OCI-LY1 (cell line): ENCODE measurements at regions not wholly inside any gene's neighbourhood (a gene's known extent, or its start where the extent isn't known, plus 50 kb on each side); places are given as distances from the start of the nearest gene placed in this dataset.
A peak's percentile ranks its signal among the peaks of the same experiment; 100 is the strongest.

Experiments
- CTCF ChIP-seq: fragments of 200-600 bp; sonication (generic), shearing (Covaris generic); IDR thresholded peaks from 2 replicates; pipeline ENCODE4 v1.5.1; 2017; ENCODE audit warnings: mild to moderate bottlenecking, antibody characterized with exemption, low read length, moderate library complexity, mixed read lengths
- EZH2 ChIP-seq: fragments of 200-600 bp; sonication (generic), shearing (Covaris generic); IDR thresholded peaks from 2 replicates; pipeline ENCODE4 v1.8.0; 2017; ENCODE audit warnings: borderline replicate concordance, mixed run types, mild to moderate bottlenecking, antibody characterized with exemption, low read length, moderate library complexity, mixed read lengths

- no peak for TF ChIP-seq EZH2
- peak; percentile 26; the same call in 1 of the 2 replicates for TF ChIP-seq CTCF
Observed at GRCh38 chr21:27466140-27466539, 499.3 kb upstream of the ADAMTS5 start.
